Breast epithelium (tissue), 4 donors: ENCODE measurements at regions not wholly inside any gene's neighbourhood (a gene's known extent, or its start where the extent isn't known, plus 50 kb on each side); places are given as distances from the start of the nearest gene placed in this dataset.

Experiments used
- DNase-seq, 2 donors: peaks; one replicate each; pipeline ENCODE4 v3.0.0-alpha.2; 2019; ENCODE audit warnings: low spot score in 2 of 2
- H3K27ac ChIP-seq, 2 donors: fragments of 200-600 bp; sonication (generic) in 1 of 2; one replicate each; pipeline ENCODE4 v1.5.1; 2016 to 2019; ENCODE audit warnings: mild to moderate bottlenecking in 1 of 2
- H3K27me3 ChIP-seq, 2 donors: fragments of 200-600 bp; sonication (generic) in 1 of 2; one replicate each; pipeline versions ENCODE4 v1.5.1 to v1.6.0; 2017 to 2019; ENCODE audit warnings: control low read depth in 1 of 2, mild to moderate bottlenecking in 1 of 2
- H3K36me3 ChIP-seq: fragments of 200-600 bp; one replicate; pipeline ENCODE4 v1.5.1; 2019
- H3K4me1 ChIP-seq, 2 donors: fragments of 200-600 bp; sonication (generic); one replicate each; pipeline ENCODE4 v1.5.1; 2016 to 2019; ENCODE audit warnings: control low read depth in 1 of 2
- H3K4me3 ChIP-seq, 3 donors: fragments of 200-600 bp; sonication (generic); 1 replicate in 2 of 3; 2 replicates in 1 of 3; pipeline ENCODE4 v1.5.1; 2016 to 2019; ENCODE audit warnings: mild to moderate bottlenecking in 3 of 3, moderate library complexity in 2 of 3
- H3K9me3 ChIP-seq, 2 donors: fragments of 200-600 bp; sonication (generic) in 1 of 2; one replicate each; pipeline ENCODE4 v1.5.1; 2016 to 2019; ENCODE audit warnings: control low read depth in 1 of 2
- POLR2A ChIP-seq: fragments of 450-650 bp; IDR thresholded peaks from one replicate; pipeline ENCODE4 v1.6.1; 2016; ENCODE audit warnings: antibody characterized with exemption, mild to moderate bottlenecking, moderate library complexity
- POLR2AphosphoS5 ChIP-seq, 3 donors: sonication (generic); formaldehyde crosslinking; IDR thresholded peaks; one replicate each; pipeline ENCODE4 v1.6.1; 2017; ENCODE audit warnings: antibody characterized with exemption in 3 of 3
- intact Hi-C: fragments of 100-400 bp; cut with DNase I; formaldehyde crosslinking; loops from one replicate; pipeline ENCODE4 v1.15.1; 2023; ENCODE audit warnings: low total_unique reads
- TF ChIP-seq, protein P1 (sequence below), 3 donors: fragments of 450-650 bp; IDR thresholded peaks; one replicate each; pipeline ENCODE4 v1.5.1; 2016 to 2017; ENCODE audit warnings: antibody characterized with exemption in 3 of 3, mild to moderate bottlenecking in 3 of 3, moderate library complexity in 3 of 3

DNA sequence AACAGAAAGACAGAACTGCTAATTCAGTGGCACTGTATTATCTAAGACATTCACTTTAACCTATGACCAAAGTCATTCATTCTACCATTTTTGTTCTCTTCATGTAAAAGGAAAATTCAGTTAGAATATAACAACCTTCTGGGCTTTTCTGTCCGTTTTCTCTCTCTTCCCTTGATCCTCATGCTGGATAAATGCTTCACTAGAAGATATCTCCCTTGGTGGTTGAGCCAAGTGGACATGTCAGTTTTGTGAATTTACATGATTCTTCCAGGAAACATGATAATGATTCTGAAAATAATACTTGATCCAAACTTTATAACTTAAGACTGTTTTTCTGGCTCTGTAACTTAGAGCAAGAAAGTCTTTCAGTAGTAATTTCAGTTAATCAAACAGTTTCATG is 1012.2 kb downstream of the SQOR start:
- no peaks in the 10 kb centered on the region for H3K9me3 ChIP-seq
- H3K27me3 ChIP-seq: no peaks in the 10 kb centered on the region
- intact Hi-C loops: loop anchor here (2.0 kb wide), 1 partner anchor 18 kb away; no protein-coding TSS in a partner anchor
- no peak for DNase-seq
- H3K4me3 ChIP-seq: no peak overlapping the region
- no peak for TF ChIP-seq POLR2AphosphoS5 (IDR thresholded peaks at IDR 0.05)
- no peak for TF ChIP-seq POLR2A
- TF ChIP-seq, protein P1, sequence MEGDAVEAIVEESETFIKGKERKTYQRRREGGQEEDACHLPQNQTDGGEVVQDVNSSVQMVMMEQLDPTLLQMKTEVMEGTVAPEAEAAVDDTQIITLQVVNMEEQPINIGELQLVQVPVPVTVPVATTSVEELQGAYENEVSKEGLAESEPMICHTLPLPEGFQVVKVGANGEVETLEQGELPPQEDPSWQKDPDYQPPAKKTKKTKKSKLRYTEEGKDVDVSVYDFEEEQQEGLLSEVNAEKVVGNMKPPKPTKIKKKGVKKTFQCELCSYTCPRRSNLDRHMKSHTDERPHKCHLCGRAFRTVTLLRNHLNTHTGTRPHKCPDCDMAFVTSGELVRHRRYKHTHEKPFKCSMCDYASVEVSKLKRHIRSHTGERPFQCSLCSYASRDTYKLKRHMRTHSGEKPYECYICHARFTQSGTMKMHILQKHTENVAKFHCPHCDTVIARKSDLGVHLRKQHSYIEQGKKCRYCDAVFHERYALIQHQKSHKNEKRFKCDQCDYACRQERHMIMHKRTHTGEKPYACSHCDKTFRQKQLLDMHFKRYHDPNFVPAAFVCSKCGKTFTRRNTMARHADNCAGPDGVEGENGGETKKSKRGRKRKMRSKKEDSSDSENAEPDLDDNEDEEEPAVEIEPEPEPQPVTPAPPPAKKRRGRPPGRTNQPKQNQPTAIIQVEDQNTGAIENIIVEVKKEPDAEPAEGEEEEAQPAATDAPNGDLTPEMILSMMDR (IDR thresholded peaks at IDR 0.05): no peak
- H3K36me3 ChIP-seq: no peaks in the 10 kb centered on the region
- H3K27ac ChIP-seq: no peak overlapping the region
- H3K4me1 ChIP-seq: no peaks in the 10 kb centered on the region

DNA sequence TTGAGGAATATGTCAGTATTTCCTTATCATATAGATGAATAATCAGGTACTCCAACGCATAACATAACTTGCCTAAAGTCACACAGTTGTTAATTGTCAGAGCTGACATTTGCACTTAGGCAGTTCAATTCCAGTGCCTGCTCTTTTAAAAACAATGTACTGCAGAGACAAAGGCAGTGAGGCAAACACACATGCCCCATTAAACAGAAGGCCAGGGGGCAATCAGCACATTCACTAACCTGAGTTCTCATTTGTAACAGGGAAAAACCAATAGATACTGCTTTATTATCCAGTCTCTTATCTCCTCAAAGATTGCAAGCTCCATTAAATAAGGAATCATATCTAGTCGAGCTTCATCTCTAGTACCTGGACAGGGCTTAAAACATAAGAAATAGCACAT is 1017.4 kb downstream of the SQOR start:
- Histone ChIP-seq H3K36me3 (no peaks in the 10 kb centered on the region), H3K4me1 (no peaks in the 10 kb centered on the region), H3K27ac (no peak overlapping the region), H3K9me3 (no peaks in the 10 kb centered on the region), H3K27me3 (no peaks in the 10 kb centered on the region), H3K4me3 (no peak overlapping the region)
- TF ChIP-seq POLR2AphosphoS5 (IDR thresholded peaks at IDR 0.05): no peak
- no peak for TF ChIP-seq POLR2A
- TF ChIP-seq, protein P1 (IDR thresholded peaks at IDR 0.05): no peak
- DNase-seq: no peak
- intact Hi-C loops: no loop called here

DNA sequence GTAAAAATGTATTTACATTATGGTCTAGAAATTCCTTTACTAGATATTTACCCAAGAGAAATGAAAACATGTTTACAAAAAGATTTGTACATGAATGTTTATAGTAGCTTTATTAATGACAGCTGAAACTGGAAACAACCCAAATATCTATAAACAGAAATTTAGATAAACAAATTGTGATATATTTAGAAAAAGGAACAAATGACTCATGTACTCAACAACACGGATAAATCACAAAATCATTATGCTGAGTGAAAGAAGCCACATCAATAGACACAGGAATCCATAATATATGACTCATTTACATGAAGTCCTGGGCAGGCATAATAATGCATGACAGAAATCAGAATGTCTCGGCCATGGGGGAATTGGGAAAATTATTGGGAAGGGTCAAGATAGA is 1020.2 kb downstream of the SQOR start:
- Histone ChIP-seq H3K4me1 (no peaks in the 10 kb centered on the region), H3K36me3 (no peaks in the 10 kb centered on the region), H3K4me3 (no peak overlapping the region), H3K27ac (no peak overlapping the region), H3K27me3 (no peaks in the 10 kb centered on the region), H3K9me3 (no peaks in the 10 kb centered on the region)
- no peak for TF ChIP-seq POLR2AphosphoS5 (IDR thresholded peaks at IDR 0.05)
- TF ChIP-seq POLR2A: no peak
- TF ChIP-seq, protein P1 (IDR thresholded peaks at IDR 0.05): no peak
- intact Hi-C loops: no loop called here
- no peak for DNase-seq

DNA sequence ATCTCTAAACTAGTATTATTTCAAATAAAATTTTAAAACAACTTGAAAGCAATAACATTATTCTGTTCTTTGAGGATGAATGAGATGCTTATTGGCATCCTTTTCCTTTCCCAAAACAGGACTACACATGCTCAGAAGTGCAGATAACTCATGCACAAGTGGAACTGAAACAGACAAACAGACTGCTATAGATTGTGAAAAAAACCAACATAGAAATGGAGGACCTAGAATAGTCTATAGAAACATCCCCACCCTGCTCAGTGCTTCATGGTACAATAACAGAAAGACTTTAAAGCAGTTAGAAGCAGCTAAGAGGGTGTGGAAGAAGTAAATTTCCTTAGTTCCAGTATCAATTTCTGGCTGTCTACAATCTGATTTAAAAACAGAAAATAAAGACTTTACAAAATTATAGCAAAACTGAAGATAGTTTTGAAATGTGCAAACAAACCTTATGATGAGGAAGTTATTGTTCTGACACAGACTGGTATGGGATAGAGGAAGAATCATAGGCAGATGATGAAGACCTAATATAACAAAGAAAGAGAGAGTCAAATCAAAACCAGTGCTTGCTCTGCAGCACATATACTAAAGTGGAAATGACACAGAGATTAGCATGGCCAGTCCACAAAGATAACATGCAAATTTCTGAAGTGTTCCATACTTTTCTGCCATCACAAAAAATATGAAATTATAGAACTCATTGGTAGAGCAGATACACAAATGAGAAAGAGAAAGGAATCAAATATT is 1025.4 kb downstream of the SQOR start:
- Histone ChIP-seq H3K9me3 (no peaks in the 10 kb centered on the region), H3K27me3 (no peaks in the 10 kb centered on the region), H3K4me3 (no peak overlapping the region), H3K4me1 (no peaks in the 10 kb centered on the region), H3K36me3 (no peaks in the 10 kb centered on the region), H3K27ac (no peak overlapping the region)
- no peak for DNase-seq
- intact Hi-C loops: no loop called here
- TF ChIP-seq POLR2A: no peak
- TF ChIP-seq, protein P1 (IDR thresholded peaks at IDR 0.05): no peak
- no peak for TF ChIP-seq POLR2AphosphoS5 (IDR thresholded peaks at IDR 0.05)

DNA sequence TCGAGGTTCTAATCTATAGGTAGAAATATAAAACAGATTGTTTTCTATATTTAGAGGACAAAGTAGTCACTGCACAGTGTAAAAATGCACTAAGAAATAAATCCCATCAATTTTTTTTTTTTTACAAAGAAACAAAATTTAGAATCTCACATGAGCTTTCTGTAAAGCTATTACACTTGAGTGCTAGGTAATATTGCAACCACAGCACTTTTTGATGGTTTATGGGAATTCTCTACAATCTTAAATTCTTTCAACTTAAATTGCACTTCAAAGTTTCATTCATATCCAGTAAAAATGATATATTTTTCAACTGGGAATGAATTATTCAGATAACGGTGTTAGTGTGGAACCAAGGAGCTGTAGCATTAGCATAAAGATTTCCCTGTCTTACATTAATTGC is 1035.4 kb downstream of the SQOR start:
- intact Hi-C loops: no loop called here
- no peaks in the 10 kb centered on the region for H3K36me3 ChIP-seq
- H3K27me3 ChIP-seq: no peaks in the 10 kb centered on the region
- H3K9me3 ChIP-seq: no peaks in the 10 kb centered on the region
- H3K4me1 ChIP-seq: no peaks in the 10 kb centered on the region
- TF ChIP-seq, protein P1 (IDR thresholded peaks at IDR 0.05): no peak
- TF ChIP-seq POLR2AphosphoS5 (IDR thresholded peaks at IDR 0.05) (no peak), POLR2A (no peak)
- no peak overlapping the region for H3K27ac ChIP-seq
- no peak overlapping the region for H3K4me3 ChIP-seq
- DNase-seq: no peak
